GM19043 (cell line): ENCODE measurements at regions not wholly inside any gene's neighbourhood (a gene's known extent, or its start where the extent isn't known, plus 50 kb on each side); places are given as distances from the start of the nearest gene placed in this dataset.
"Not testable (repeated sequence)": the region's sequence is repeated elsewhere in the genome, so short reads cannot be mapped to it uniquely, and the experiment has no call there.

Experiments used
- ATAC-seq: cut with Tn5 transposase; IDR thresholded peaks from one replicate; pipeline ENCODE4 v1.9.1; 2021; ENCODE audit warnings: low read depth; ENCODE audit not compliant: unreplicated experiment

GRCh38 chr3:124351430-124352148 is 359.7 kb upstream of the ROPN1 start:
- ATAC-seq, result no peak

DNA sequence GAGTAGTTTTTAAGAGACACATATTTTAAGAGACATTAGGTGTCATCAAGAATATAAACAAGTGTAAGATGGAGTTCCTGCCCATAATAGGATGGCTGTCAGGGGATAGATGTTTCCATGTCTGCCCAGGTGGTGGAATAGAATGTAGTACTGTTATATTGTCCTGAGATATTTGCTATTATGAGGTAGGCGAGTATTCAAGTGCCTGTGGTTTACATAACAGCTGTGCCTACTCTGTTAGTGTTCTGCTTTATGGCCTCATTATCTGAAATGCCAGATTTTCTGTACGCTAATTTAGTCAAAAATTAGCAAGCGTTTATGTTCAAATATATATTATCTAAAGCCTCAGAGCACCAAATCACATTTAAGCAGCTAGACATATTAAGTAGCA is 360.2 kb upstream of the ROPN1 start:
- ATAC-seq, result no peak

DNA sequence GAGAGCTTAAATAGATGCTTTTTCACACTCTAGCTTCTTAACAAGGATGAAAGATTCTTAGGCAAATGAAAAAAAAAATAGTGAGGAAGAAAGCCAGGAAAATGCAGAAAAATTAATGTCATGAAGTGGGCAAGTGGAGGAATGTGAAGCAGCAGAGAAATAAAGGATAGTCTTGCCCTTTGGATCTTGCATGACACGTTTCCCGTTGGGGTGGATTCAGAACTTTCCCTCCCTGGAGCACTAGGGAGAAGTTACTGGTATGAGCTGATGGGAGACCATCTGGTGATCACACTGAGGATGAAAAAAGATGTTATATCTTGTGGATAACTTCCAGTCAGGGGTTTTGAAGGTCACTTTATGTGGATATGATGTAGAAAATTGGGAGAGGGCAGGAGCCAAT is 361.8 kb upstream of the ROPN1 start:
- ATAC-seq, result no peak

DNA sequence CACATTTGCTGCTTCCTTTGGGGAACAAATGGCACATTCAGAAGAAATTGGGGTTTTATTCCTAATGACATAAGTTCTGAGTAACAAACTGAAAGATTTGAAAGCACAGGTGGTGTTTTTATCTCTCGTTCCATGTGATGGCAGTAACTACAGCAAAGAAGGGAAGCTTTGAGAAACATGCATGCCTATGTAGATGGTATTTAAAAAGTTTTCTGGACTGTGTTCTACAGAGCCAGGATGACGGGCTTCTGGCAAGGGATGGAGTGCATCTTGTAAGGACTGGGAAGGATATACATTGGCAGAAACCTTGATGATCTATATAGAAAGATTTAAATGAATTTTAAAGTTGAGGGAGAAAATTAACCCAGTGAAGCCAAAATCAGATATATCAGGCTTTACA is 362.2 kb upstream of the ROPN1 start:
- no peak for ATAC-seq

DNA sequence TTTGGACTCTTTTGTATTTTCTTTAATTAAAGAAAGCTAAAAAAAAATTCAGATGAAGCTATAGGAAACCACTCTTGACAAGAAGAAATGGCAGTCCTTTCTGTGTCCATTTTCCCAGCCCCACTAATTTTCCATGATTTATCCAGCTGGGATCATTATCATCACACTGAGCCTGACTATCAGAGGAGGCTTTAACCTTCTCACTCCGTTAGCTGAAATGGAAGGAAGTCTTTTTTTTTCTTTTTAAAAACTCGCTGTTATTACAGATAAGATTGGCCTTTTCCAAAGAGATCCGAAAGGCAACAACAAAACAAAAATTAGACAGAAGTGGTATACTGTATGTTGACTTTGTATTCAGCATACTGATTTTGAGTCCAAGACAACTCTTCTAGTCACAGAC is 366.2 kb upstream of the ROPN1 start:
- ATAC-seq, result no peak

- ATAC-seq, result no peak
These were observed 368.2 kb upstream of the ROPN1 start for GRCh38 chr3:124360155-124360554.

DNA sequence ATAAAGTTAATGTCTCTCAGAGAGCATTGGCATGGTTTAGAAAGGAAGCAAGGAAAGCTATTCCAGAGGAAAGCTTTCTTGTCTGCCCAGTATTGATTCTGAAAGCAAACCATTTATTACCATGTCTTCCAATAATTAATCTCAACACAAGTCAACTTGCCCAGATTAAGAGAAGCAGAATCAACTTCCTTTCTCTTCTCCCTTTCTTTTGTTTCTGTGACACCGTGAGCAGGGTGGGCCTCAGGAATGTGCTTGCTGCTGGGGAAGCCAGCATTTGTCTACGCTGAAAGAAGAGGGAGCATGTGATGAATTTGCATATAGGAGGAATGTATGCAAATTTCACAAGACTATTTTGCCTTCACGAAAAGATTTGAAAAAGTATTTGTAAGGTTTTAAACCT is 368.6 kb upstream of the ROPN1 start:
- no peak for ATAC-seq

DNA sequence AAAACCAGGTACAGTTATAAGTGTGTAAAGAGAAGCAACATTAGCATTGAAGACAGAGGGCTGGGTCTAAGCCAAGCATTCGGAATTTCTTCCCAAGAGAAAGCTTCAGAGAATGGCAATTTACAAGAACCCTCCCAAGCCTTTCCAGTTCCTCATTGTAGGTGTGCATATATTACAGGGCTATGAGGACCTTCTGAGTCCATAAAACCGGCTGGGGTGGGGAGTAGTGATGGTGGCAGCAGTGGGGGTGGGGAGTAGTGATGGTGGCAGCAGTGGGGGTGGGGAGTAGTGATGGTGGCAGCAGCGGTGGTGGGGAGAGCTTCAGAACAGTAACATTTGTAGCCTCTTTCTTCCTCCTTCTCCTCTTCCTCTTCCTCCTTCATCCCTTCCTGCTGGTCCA is 368.7 kb upstream of the UMPS start:
- ATAC-seq, result no peak

- ATAC-seq, result no peak
These were observed 367.8 kb upstream of the UMPS start for GRCh38 chr3:124362455-124362854.

- no peak for ATAC-seq
These were observed 366.8 kb upstream of the UMPS start for GRCh38 chr3:124363476-124363875.

DNA sequence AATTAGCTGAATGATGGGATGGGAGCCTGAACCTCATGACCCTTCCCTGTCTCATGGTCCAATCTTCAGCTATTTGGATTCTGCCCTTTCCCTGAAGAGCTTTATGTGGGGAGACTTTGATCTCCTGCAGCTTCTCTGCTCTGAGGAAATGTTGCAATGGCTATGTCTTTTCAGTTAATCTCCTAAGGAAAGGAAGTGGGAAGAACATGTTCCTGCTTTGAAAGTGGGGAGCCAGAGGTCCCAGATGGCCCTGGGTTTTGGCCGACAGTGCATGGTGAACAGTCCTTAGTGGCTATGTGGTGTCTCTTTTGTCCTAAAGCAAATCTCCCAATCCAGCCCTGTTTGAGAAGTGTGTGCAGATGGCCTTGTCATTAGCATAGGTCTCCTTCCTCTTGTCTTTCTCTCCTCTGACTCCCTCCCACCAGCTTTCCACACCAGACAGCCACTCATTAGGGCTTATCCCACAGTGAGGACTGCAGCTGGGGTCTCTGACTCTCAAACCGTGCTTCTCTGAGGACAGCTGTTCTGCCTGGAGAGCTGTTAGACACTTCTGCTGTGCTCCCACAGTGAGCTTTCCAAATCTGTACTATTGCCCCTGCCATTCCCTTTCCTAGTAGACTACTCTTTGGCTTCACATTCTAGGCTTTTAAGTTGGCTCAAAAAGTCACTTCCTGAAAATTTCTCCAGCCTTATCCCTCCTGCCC is 365.8 kb upstream of the UMPS start:
- ATAC-seq, result no peak

- not testable (repeated sequence) for ATAC-seq
These were observed 363.6 kb upstream of the UMPS start for GRCh38 chr3:124366655-124367054.

- ATAC-seq, result no peak
These were observed 357.5 kb upstream of the UMPS start for GRCh38 chr3:124372775-124373174.

GRCh38 chr3:124373524-124373923 is 356.7 kb upstream of the UMPS start:
- no peak for ATAC-seq

DNA sequence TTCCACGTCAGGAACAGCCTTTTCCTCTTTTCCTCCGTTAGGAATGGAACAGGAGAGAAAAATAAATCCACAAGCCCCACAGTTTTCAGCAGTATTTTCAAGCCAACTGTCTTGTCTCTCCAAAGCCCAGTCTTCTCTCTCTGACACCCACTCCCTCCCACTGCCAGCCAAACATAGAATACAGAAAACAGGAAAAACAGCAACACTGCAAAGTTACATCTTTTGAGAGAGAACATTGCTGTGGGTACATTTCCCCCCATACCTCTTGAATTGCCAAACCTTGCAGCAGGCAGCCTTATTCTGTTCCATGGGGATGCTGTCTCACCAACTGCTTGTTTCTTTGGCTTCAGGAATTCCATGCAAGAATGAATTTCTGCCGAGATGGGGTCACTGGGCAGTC is 355.7 kb upstream of the UMPS start:
- ATAC-seq, result no peak

DNA sequence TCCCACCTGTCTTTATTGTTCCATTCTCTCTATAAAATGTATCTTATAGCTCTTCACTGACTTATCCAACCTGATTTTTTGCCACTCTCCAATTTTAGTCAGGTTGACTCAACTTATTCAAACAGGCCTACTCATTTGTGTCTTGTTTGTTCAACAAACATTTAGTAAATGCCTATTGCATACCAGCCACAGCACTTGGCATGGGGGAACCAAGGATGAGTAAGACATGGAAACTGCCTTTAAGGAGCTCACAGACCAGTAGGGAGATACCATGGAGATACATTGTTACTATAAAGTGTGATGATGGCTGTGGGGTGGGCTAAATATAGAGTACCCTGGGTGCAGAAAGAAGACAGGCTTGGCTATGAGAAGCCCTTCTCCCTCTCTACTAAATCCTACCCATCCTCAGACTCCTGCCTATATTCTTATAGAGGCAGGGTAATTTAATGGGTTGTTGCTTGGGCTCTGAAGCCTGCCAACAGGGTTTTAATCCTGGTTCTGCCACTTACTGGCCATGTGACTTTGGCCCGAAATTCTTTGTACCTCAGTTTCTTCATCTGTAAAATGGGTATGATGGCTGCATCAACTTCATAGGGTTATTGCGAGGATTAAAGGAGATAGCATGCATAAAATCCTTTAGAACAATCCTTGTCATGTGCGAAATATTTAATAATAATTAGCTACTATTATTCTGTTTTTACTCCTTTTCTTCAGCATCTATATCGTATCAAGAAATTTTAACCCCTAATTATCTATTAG is 348.5 kb upstream of the UMPS start:
- no peak for ATAC-seq

DNA sequence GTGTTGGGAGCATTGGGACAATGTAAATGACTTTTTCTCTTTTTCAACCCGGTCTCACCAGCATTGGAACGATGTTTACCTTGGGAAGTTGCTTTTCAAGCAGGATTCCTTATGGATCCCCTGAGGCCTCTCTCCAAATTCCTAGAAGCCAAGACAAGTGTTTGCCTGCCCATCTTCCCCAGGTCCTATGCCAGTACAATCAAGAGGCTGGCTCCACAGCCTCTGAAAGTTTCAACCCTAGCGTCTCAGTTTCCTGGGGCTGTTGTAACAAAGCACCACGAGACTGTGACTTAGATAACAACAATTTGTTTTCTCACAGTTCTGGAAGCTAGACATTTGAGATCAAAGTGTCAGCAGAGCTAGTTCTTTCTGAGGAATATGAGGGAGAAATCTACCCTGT is 347.2 kb upstream of the UMPS start:
- ATAC-seq, result no peak

GRCh38 chr3:124383846-124384466 is 346.3 kb upstream of the UMPS start:
- ATAC-seq, result no peak

GRCh38 chr3:124384527-124384926 is 345.7 kb upstream of the UMPS start:
- ATAC-seq, result no peak

- ATAC-seq, result no peak
These were observed 344.3 kb upstream of the UMPS start for GRCh38 chr3:124385996-124386395.

DNA sequence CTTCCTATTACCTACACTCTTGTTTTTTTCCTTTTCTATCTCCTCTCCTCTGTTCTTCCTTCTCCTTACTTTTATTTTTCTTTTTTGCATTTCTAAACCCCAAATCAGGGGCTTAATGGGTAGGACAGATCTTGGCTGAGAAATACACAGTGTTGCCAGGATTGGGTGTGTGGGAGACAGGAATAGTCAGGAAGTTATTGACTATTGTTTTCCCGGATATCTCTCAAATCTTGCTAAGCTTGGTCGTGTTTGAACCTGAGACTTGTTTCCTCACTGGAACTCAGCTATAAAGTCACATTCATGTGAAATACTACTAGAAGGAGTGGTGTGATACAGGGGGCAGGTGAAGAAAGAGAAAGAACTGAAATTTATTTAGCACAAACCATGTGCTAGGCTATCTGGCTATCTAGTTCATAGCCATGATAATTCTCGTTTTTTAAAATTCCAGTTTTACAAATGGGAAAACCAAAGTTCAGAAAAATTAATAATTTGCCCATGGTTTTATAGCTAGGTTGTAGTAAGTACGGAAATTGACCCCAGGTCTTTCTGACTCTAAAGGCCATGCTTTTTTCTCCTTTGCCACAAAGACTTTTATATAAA is 343.2 kb upstream of the UMPS start:
- no peak for ATAC-seq
